K562 (cell line): ENCODE measurements at regions not wholly inside any gene's neighbourhood (a gene's known extent, or its start where the extent isn't known, plus 50 kb on each side); places are given as distances from the start of the nearest gene placed in this dataset.

Experiments
- ATAC-seq: fragments of 200-7000 bp; cut with Tn5 transposase; 3 replicates; pipeline ENCODE4 v1.9.1; 2020; ENCODE audit warnings: moderate library complexity
- BruUV-seq: library from RNA; stranded (reverse); fragments of 400-500 nt; replicated peaks from 2 replicates; lab custom pipeline; 2021; lab: Mats Ljungman, UMichigan
- CTCF ChIA-PET: fragments of 300-600 bp; formaldehyde crosslinking; extraction: SDS; loops from one replicate; lab custom pipeline; 2021; ENCODE audit warnings: low intra/inter-chr PET ratio; lab: Yijun Ruan, JAX
- POLR2A ChIA-PET: fragments of 300-600, 350-650 bp; sonication (Branson Sonifier 250); formaldehyde crosslinking; extraction: SDS; loops from one replicate; lab custom pipeline; 2021; ENCODE audit warnings: antibody characterized with exemption, inconsistent platforms; lab: Yijun Ruan, JAX
- DNase-seq, 4 experiments: peaks; one replicate each; pipeline versions ENCODE4 v3.0.0 to v3.0.0-alpha.2; 2011 to 2018; ENCODE audit warnings: low spot score in 3 of 4, mixed read lengths in 3 of 4; ENCODE audit errors: extremely low read depth in 1 of 4
- FAIRE-seq: peaks from 2 replicates; lab custom pipeline; 2011; peaks lifted over from hg19 to GRCh38; lab: Jason Lieb, UNC
- H2AFZ ChIP-seq: 2 replicates; pipeline ENCODE4 v1.6.0; 2011; ENCODE audit warnings: low read depth, low read length, control low read depth, inconsistent platforms
- H3K27ac ChIP-seq: fragments of 200-600 bp; 3 replicates; pipeline ENCODE4 v1.8.0; 2011; ENCODE audit warnings: low read depth, mild to moderate bottlenecking, control low read depth, inconsistent platforms, low read length, moderate library complexity, mixed read lengths; ENCODE audit errors: extremely low read depth
- H3K27me3 ChIP-seq, 2 experiments: fragments of 300-600 bp in 1 of 2; 2 replicates in 1 of 2; 3 replicates in 1 of 2; pipeline versions ENCODE4 v1.6.0 to v1.8.0; 2011; ENCODE audit warnings: inconsistent platforms in 2 of 2, low read length in 2 of 2, mild to moderate bottlenecking in 1 of 2, mixed read lengths in 1 of 2, moderate library complexity in 1 of 2; ENCODE audit not compliant: control insufficient read depth in 2 of 2, insufficient read depth in 2 of 2
- H3K36me3 ChIP-seq: fragments of 300-600 bp; 3 replicates; pipeline ENCODE4 v1.8.0; 2011; ENCODE audit warnings: mild to moderate bottlenecking, low read length, inconsistent platforms; ENCODE audit not compliant: control insufficient read depth, insufficient read depth
- H3K4me1 ChIP-seq, 2 experiments: fragments of 200-600 bp in 1 of 2; replicated peaks in 1 of 2; 2 replicates in 1 of 2; 3 replicates in 1 of 2; pipeline versions ENCODE4 v1.5.1 to v1.8.0; 2011; ENCODE audit warnings: inconsistent platforms in 2 of 2, low read length in 2 of 2, mild to moderate bottlenecking in 1 of 2, mixed read lengths in 1 of 2, moderate library complexity in 1 of 2; ENCODE audit not compliant: control insufficient read depth in 2 of 2, insufficient read depth in 2 of 2
- H3K4me2 ChIP-seq: 2 replicates; pipeline ENCODE4 v1.6.1; 2011; ENCODE audit warnings: low read length, control low read depth, inconsistent platforms, mixed read lengths; ENCODE audit not compliant: insufficient read depth
- H3K4me3 ChIP-seq: fragments of 200-600 bp; sonication (generic), shearing (Covaris generic); 2 replicates; pipeline ENCODE4 v1.5.1; 2016; ENCODE audit warnings: control low read depth, inconsistent platforms
- H3K79me2 ChIP-seq: fragments of 200-600 bp; 3 replicates; pipeline ENCODE4 v1.8.0; 2011; ENCODE audit warnings: low read length, inconsistent platforms; ENCODE audit not compliant: control insufficient read depth, insufficient read depth
- H3K9ac ChIP-seq, 2 experiments: 2 replicates each; pipeline versions ENCODE4 v1.6.0 to v1.6.1; 2011; ENCODE audit warnings: low read depth in 2 of 2, low read length in 2 of 2, control low read depth in 1 of 2, inconsistent platforms in 1 of 2, mild to moderate bottlenecking in 1 of 2, mixed read lengths in 1 of 2; ENCODE audit not compliant: insufficient read depth in 1 of 2
- H3K9me1 ChIP-seq: one replicate; pipeline ENCODE4 v1.6.0; 2011; ENCODE audit warnings: inconsistent platforms, mild to moderate bottlenecking, low read length, moderate library complexity; ENCODE audit not compliant: control insufficient read depth, insufficient read depth
- H3K9me3 ChIP-seq: replicated peaks from 2 replicates; pipeline ENCODE4 v1.5.1; 2011; ENCODE audit warnings: low read depth, low read length, inconsistent platforms; ENCODE audit not compliant: control insufficient read depth, insufficient read depth
- H4K20me1 ChIP-seq: replicated peaks from 2 replicates; pipeline ENCODE4 v1.6.1; 2011; ENCODE audit warnings: low read length, inconsistent platforms, mixed read lengths; ENCODE audit not compliant: control insufficient read depth, insufficient read depth
- RHOXF2B ChIP-seq: fragments of 250-450 bp; sonication (Bioruptor Pico); conservative IDR thresholded peaks from 2 replicates; pipeline ENCODE4 v1.5.1; 2021
- WGBS: fragments of 100-300 bp; shearing (Covaris generic); methylation state at CpG from one replicate; pipeline ENCODE4 v1.1.6; 2016; ENCODE audit warnings: low coverage, mixed read lengths; ENCODE audit not compliant: insufficient coverage; ENCODE audit errors: missing lambda C conversion rate; 5-methylcytosine and 5-hydroxymethylcytosine counted together
- in situ Hi-C: fragments of 300-500 bp; cut with MboI; formaldehyde crosslinking; loops from 4 replicates; pipeline ENCODE4 v1.15.0; 2018; ENCODE audit warnings: inconsistent platforms, mixed read lengths
- intact Hi-C: fragments of 100-400 bp; cut with micrococcal nuclease; formaldehyde crosslinking; loops from 2 replicates; pipeline ENCODE4 v1.14.2; 2022
- TF ChIP-seq, protein P1 (sequence below), 2 experiments: fragments of 450-650 bp; IDR thresholded peaks; 2 replicates each; pipeline ENCODE4 v1.6.1; 2018; ENCODE audit warnings: mild to moderate bottlenecking in 2 of 2, low read depth in 1 of 2; ENCODE audit not compliant: partially characterized antibody in 2 of 2

DNA sequence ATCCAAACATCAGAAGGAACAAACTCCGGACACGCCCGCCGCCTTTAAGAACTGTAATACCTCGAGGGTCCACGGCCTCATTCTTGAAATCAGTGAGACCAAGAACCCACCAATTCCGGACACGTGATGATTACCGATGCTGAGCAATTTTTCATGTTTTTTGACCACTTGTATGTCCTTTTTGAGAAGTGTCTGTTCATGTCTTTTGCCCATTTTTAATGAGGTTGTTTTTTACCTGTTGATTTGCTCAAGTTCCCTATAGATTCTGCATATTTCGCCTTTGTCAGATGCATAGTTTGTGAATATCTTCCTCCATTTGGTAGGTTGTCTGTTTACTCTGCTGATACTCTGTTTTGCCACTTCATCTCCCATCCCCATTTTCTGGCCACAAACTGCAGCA lies 150.4 kb downstream of the IRS1 start:
- TF ChIP-seq RHOXF2B (CRISPR knock-in tag), result no peak
- TF ChIP-seq, protein P1, sequence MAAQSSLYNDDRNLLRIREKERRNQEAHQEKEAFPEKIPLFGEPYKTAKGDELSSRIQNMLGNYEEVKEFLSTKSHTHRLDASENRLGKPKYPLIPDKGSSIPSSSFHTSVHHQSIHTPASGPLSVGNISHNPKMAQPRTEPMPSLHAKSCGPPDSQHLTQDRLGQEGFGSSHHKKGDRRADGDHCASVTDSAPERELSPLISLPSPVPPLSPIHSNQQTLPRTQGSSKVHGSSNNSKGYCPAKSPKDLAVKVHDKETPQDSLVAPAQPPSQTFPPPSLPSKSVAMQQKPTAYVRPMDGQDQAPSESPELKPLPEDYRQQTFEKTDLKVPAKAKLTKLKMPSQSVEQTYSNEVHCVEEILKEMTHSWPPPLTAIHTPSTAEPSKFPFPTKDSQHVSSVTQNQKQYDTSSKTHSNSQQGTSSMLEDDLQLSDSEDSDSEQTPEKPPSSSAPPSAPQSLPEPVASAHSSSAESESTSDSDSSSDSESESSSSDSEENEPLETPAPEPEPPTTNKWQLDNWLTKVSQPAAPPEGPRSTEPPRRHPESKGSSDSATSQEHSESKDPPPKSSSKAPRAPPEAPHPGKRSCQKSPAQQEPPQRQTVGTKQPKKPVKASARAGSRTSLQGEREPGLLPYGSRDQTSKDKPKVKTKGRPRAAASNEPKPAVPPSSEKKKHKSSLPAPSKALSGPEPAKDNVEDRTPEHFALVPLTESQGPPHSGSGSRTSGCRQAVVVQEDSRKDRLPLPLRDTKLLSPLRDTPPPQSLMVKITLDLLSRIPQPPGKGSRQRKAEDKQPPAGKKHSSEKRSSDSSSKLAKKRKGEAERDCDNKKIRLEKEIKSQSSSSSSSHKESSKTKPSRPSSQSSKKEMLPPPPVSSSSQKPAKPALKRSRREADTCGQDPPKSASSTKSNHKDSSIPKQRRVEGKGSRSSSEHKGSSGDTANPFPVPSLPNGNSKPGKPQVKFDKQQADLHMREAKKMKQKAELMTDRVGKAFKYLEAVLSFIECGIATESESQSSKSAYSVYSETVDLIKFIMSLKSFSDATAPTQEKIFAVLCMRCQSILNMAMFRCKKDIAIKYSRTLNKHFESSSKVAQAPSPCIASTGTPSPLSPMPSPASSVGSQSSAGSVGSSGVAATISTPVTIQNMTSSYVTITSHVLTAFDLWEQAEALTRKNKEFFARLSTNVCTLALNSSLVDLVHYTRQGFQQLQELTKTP (IDR thresholded peaks at IDR 0.05; ENCODE audit: low read depth in 1 of 2, partially characterized antibody in 2 of 2), result peak in 1 of 2 experiments; percentile 95
- TF ChIP-seq, all 486 proteins: peak for 1
- Histone ChIP-seq H3K9me1 (no peaks in the 10 kb centered on the region), H3K4me2 (no peak overlapping the region), H3K4me3 (no peak overlapping the region), H3K36me3 (no peaks in the 10 kb centered on the region), H3K4me1 (no peaks in the 10 kb centered on the region), H3K9me3 (no peaks in the 10 kb centered on the region), H3K9ac (no peak overlapping the region), H3K79me2 (no peaks in the 10 kb centered on the region), H2AFZ (no peak overlapping the region), H3K27ac (no peak overlapping the region), H3K27me3 (no peaks in the 10 kb centered on the region), H4K20me1 (no peaks in the 10 kb centered on the region)
- ChIA-PET CTCF (no interaction called here), POLR2A (no interaction called here)
- in situ Hi-C loops (no loop called here), intact Hi-C loops (no loop called here)
- no TSS peak for BruUV-seq
- FAIRE-seq (no peak), DNase-seq (no peak), ATAC-seq (no peak)
- 7% methylated on average over 4 of the region's 10 CpGs for WGBS
